Osteoblast (primary cell): ENCODE measurements at regions not wholly inside any gene's neighbourhood (a gene's known extent, or its start where the extent isn't known, plus 50 kb on each side); places are given as distances from the start of the nearest gene placed in this dataset.

Source experiments
- DNase-seq: peaks from one replicate; pipeline ENCODE4 v3.0.0; 2011; ENCODE audit warnings: low spot score, mixed read lengths; ENCODE audit not compliant: insufficient read length; ENCODE audit errors: missing footprints
- H2AFZ ChIP-seq: 2 replicates; pipeline ENCODE4 v1.6.0; 2011; ENCODE audit warnings: mild to moderate bottlenecking, low read length
- H3K27ac ChIP-seq: 2 replicates; pipeline ENCODE4 v1.5.1; 2011; ENCODE audit warnings: mild to moderate bottlenecking, low read depth, low read length, moderate library complexity
- H3K27me3 ChIP-seq: 2 replicates; pipeline ENCODE4 v1.6.0; 2012; ENCODE audit warnings: mild to moderate bottlenecking, control low read depth, inconsistent platforms, low read length, moderate library complexity; ENCODE audit not compliant: insufficient read depth
- H3K36me3 ChIP-seq: 2 replicates; pipeline ENCODE4 v1.5.1; 2011; ENCODE audit warnings: mild to moderate bottlenecking, low read length, control low read depth, moderate library complexity; ENCODE audit not compliant: insufficient read depth
- H3K4me1 ChIP-seq: 2 replicates; pipeline ENCODE4 v1.5.1; 2011; ENCODE audit warnings: mild to moderate bottlenecking, low read length, control low read depth, moderate library complexity; ENCODE audit not compliant: insufficient read depth
- H3K4me2 ChIP-seq: 2 replicates; pipeline ENCODE4 v1.6.0; 2011; ENCODE audit warnings: mild to moderate bottlenecking, low read length; ENCODE audit not compliant: insufficient read depth
- H3K4me3 ChIP-seq: fragments of 200-600 bp; sonication (generic); 3 replicates; pipeline ENCODE4 v1.5.1; 2012; ENCODE audit warnings: mild to moderate bottlenecking, low read length, inconsistent platforms; ENCODE audit not compliant: insufficient read depth
- H3K79me2 ChIP-seq: 2 replicates; pipeline ENCODE4 v1.6.0; 2012; ENCODE audit warnings: mild to moderate bottlenecking, low read length, control low read depth, inconsistent platforms; ENCODE audit not compliant: insufficient read depth
- H3K9me3 ChIP-seq: 2 replicates; pipeline ENCODE4 v1.5.1; 2011; ENCODE audit warnings: low read depth, low read length, control low read depth
- H4K20me1 ChIP-seq: 2 replicates; pipeline ENCODE4 v1.6.0; 2012; ENCODE audit warnings: mild to moderate bottlenecking, low read length, control low read depth; ENCODE audit not compliant: insufficient read depth
- TF ChIP-seq, protein P1 (sequence below): IDR thresholded peaks from 2 replicates; pipeline ENCODE4 v1.5.1; 2011; ENCODE audit warnings: mild to moderate bottlenecking, low read depth, low read length, moderate library complexity; ENCODE audit errors: extremely low read depth

DNA sequence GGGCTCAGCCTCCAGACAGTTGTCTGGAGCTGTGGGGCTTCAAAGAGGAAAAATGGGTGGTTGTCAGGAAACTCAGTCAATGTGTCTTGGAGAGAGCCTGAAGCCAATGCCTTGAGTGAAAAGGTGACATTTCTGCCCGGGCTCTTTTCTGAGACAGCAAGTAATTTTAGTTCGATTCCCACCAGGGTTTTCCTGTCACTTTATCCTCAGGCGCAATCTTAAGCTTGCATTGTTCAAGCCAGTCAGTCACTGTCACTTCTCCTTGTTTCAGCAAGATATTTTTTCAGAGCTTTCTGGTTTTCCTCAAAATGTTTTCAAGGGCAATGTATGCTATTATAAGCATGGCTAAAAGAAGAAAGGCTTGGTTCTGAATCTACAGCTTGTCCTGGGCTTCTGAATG is 404.7 kb upstream of the SEL1L start:
- Histone ChIP-seq H3K27ac (no peak overlapping the region), H3K4me3 (no peak overlapping the region), H2AFZ (no peak overlapping the region), H3K9me3 (no peaks in the 10 kb centered on the region), H4K20me1 (no peaks in the 10 kb centered on the region), H3K36me3 (no peaks in the 10 kb centered on the region), H3K27me3 (no peaks in the 10 kb centered on the region), H3K4me2 (no peak overlapping the region), H3K4me1 (no peaks in the 10 kb centered on the region), H3K79me2 (no peaks in the 10 kb centered on the region)
- no peak for DNase-seq
- TF ChIP-seq, protein P1, sequence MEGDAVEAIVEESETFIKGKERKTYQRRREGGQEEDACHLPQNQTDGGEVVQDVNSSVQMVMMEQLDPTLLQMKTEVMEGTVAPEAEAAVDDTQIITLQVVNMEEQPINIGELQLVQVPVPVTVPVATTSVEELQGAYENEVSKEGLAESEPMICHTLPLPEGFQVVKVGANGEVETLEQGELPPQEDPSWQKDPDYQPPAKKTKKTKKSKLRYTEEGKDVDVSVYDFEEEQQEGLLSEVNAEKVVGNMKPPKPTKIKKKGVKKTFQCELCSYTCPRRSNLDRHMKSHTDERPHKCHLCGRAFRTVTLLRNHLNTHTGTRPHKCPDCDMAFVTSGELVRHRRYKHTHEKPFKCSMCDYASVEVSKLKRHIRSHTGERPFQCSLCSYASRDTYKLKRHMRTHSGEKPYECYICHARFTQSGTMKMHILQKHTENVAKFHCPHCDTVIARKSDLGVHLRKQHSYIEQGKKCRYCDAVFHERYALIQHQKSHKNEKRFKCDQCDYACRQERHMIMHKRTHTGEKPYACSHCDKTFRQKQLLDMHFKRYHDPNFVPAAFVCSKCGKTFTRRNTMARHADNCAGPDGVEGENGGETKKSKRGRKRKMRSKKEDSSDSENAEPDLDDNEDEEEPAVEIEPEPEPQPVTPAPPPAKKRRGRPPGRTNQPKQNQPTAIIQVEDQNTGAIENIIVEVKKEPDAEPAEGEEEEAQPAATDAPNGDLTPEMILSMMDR, result no peak

DNA sequence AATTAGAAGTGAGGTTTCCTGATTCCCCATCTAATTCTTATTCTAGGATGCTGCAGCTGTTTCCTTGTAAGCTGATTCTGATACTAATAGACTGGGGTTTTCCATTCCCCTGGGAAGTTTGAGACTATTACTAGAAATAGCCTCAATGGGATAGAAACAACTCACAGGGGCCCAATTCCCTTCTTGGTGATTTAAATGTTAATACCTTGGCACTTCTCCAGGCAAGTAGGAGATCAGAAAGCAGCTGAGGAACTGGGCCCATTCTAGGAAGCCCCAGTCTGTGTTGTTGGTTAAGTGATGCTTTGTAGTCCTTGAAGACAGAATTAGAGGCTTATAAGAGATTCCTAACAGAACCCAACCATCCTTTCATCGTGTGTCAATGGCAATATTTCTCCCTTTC is 407.0 kb upstream of the SEL1L start:
- Histone ChIP-seq H3K4me3 (no peak overlapping the region), H2AFZ (no peak overlapping the region), H3K79me2 (no peaks in the 10 kb centered on the region), H4K20me1 (no peaks in the 10 kb centered on the region), H3K9me3 (no peaks in the 10 kb centered on the region), H3K27ac (no peak overlapping the region), H3K4me2 (no peak overlapping the region), H3K36me3 (no peaks in the 10 kb centered on the region), H3K4me1 (no peaks in the 10 kb centered on the region), H3K27me3 (no peaks in the 10 kb centered on the region)
- TF ChIP-seq, protein P1, result no peak
- DNase-seq, result no peak

DNA sequence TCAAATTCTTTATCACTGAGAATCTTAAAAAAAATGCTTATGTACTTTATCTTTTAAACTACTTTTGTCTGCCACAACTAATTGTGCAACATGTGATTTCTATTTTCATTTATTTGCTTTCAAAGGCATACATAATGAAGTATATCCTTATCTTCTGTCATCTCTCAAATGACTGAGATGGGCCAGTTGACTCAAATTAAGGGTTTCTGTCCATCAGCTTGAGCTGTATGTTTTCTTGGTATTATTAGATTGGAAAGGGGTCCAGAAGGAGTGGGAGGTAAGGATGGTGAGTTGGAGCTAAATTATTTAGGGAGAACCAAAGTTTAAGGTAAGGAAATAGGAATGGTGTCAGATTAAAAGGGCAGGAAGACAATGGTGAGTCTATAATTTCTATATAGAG is 408.4 kb upstream of the SEL1L start:
- TF ChIP-seq, protein P1, result no peak
- Histone ChIP-seq H3K4me2 (no peak overlapping the region), H3K4me1 (no peaks in the 10 kb centered on the region), H3K79me2 (no peaks in the 10 kb centered on the region), H2AFZ (no peak overlapping the region), H3K36me3 (no peaks in the 10 kb centered on the region), H3K9me3 (no peaks in the 10 kb centered on the region), H4K20me1 (no peaks in the 10 kb centered on the region), H3K4me3 (no peak overlapping the region), H3K27me3 (no peaks in the 10 kb centered on the region), H3K27ac (no peak overlapping the region)
- no peak for DNase-seq

- Histone ChIP-seq H3K27ac (no peak overlapping the region), H3K4me2 (no peak overlapping the region), H3K36me3 (no peaks in the 10 kb centered on the region), H3K79me2 (no peaks in the 10 kb centered on the region), H3K27me3 (no peaks in the 10 kb centered on the region), H4K20me1 (no peaks in the 10 kb centered on the region), H2AFZ (no peak overlapping the region), H3K4me3 (no peak overlapping the region), H3K9me3 (no peaks in the 10 kb centered on the region), H3K4me1 (no peaks in the 10 kb centered on the region)
- no peak for DNase-seq
- TF ChIP-seq, protein P1, result no peak
Observed at GRCh38 chr14:81946375-81946774, 412.7 kb upstream of the SEL1L start.
